DMS153 treated with DMSO at 0.1 percent for 48 hours (cell line): ENCODE measurements at regions not wholly inside any gene's neighbourhood (a gene's known extent, or its start where the extent isn't known, plus 50 kb on each side); places are given as distances from the start of the nearest gene placed in this dataset.
"Not testable (repeated sequence)": the region's sequence is repeated elsewhere in the genome, so short reads cannot be mapped to it uniquely, and the experiment has no call there.

ENCODE experiments used
- DNase-seq: peaks from one replicate; lab custom pipeline; 2025; ENCODE audit not compliant: unreplicated experiment; lab: John Stamatoyannopoulos, UW

- DNase-seq: no peak
Measured at GRCh38 chr10:2921956-2922680, 145.2 kb upstream of the PFKP start.

GRCh38 chr10:2920637-2921036 is 146.7 kb upstream of the PFKP start:
- DNase-seq: no peak

- no peak for DNase-seq
Measured at GRCh38 chr10:2920168-2920567, 147.2 kb upstream of the PFKP start.

GRCh38 chr10:2919016-2919415 is 148.3 kb upstream of the PFKP start:
- no peak for DNase-seq

GRCh38 chr10:2918489-2918888 is 148.9 kb upstream of the PFKP start:
- no peak for DNase-seq

- no peak for DNase-seq
Measured at GRCh38 chr10:2917926-2918325, 149.4 kb upstream of the PFKP start.

- DNase-seq: no peak
Measured at GRCh38 chr10:2915412-2915811, 151.9 kb upstream of the PFKP start.

- no peak for DNase-seq
Measured at GRCh38 chr10:2914741-2915140, 152.6 kb upstream of the PFKP start.

- no peak for DNase-seq
Measured at GRCh38 chr10:2913474-2913873, 153.9 kb upstream of the PFKP start.

- DNase-seq: no peak
Measured at GRCh38 chr10:2910656-2911055, 156.7 kb upstream of the PFKP start.

GRCh38 chr10:2909921-2910320 is 157.4 kb upstream of the PFKP start:
- DNase-seq: no peak

- no peak for DNase-seq
Measured at GRCh38 chr10:2908851-2909630, 158.3 kb upstream of the PFKP start.

- no peak for DNase-seq
Measured at GRCh38 chr10:2906974-2907373, 160.4 kb upstream of the PFKP start.

GRCh38 chr10:2905851-2906250 is 161.5 kb upstream of the PFKP start:
- DNase-seq: no peak

GRCh38 chr10:2900530-2900929 is 166.8 kb upstream of the PFKP start:
- DNase-seq: no peak

GRCh38 chr10:2899246-2899951 is 167.9 kb upstream of the PFKP start:
- DNase-seq: no peak

GRCh38 chr10:2898509-2898860 is 168.9 kb upstream of the PFKP start:
- no peak for DNase-seq

GRCh38 chr10:2897619-2898508 is 169.5 kb upstream of the PFKP start:
- no peak for DNase-seq

- DNase-seq: not testable (repeated sequence)
Measured at GRCh38 chr10:2896334-2896733, 171.0 kb upstream of the PFKP start.

- DNase-seq: no peak
Measured at GRCh38 chr10:2895594-2896196, 171.7 kb upstream of the PFKP start.

GRCh38 chr10:2893991-2894390 is 173.4 kb upstream of the PFKP start:
- DNase-seq: no peak
